WTC11 (cell line): ENCODE measurements at regions not wholly inside any gene's neighbourhood (a gene's known extent, or its start where the extent isn't known, plus 50 kb on each side); places are given as distances from the start of the nearest gene placed in this dataset.

Experiments used
- CREB1 ChIP-seq: sonication (generic); formaldehyde crosslinking; IDR thresholded peaks from 2 replicates; pipeline ENCODE4 v1.8.0; 2023; ENCODE audit warnings: mild to moderate bottlenecking, missing genetic modification reagents
- ETV6 ChIP-seq: sonication (generic); formaldehyde crosslinking; IDR thresholded peaks from 2 replicates; pipeline ENCODE4 v1.8.1; 2022; ENCODE audit warnings: mild to moderate bottlenecking, missing genetic modification reagents
- JUN ChIP-seq: sonication (generic); formaldehyde crosslinking; IDR thresholded peaks from 2 replicates; pipeline ENCODE4 v1.8.0; 2023; ENCODE audit warnings: mild to moderate bottlenecking, missing genetic modification reagents
- NR2C2 ChIP-seq: sonication (generic); formaldehyde crosslinking; IDR thresholded peaks from 2 replicates; pipeline ENCODE4 v1.8.0; 2022; ENCODE audit warnings: mild to moderate bottlenecking, missing genetic modification reagents
- SP1 ChIP-seq: sonication (generic); formaldehyde crosslinking; conservative IDR thresholded peaks from 2 replicates; pipeline ENCODE4 v1.8.1; 2022; ENCODE audit warnings: missing genetic modification reagents
- TF ChIP-seq, protein P1 (sequence below): sonication (generic); formaldehyde crosslinking; IDR thresholded peaks from 2 replicates; pipeline ENCODE4 v1.8.1; 2023; ENCODE audit warnings: mild to moderate bottlenecking, missing genetic modification reagents, moderate library complexity
- TF ChIP-seq, protein P2 (sequence below): fragments of 200-600 bp; IDR thresholded peaks from 2 replicates; pipeline ENCODE4 v1.8.0; 2022; ENCODE audit warnings: antibody characterized with exemption
- TF ChIP-seq, protein P3 (sequence below): sonication (generic); formaldehyde crosslinking; conservative IDR thresholded peaks from 2 replicates; pipeline ENCODE4 v1.8.1; 2022; ENCODE audit warnings: mild to moderate bottlenecking, missing genetic modification reagents
- TF ChIP-seq, protein P4 (sequence below): fragments of 250-450 bp; sonication (Bioruptor Pico); IDR thresholded peaks from 2 replicates; pipeline ENCODE4 v1.9.0; 2021; ENCODE audit warnings: mild to moderate bottlenecking, borderline replicate concordance
- TF ChIP-seq, protein P5 (sequence below): sonication (generic); formaldehyde crosslinking; IDR thresholded peaks from 2 replicates; pipeline ENCODE4 v1.8.1; 2023; ENCODE audit warnings: mild to moderate bottlenecking, moderate library complexity, missing genetic modification reagents
- TF ChIP-seq, protein P6 (sequence below): sonication (generic); formaldehyde crosslinking; IDR thresholded peaks from 2 replicates; pipeline ENCODE4 v1.8.1; 2022; ENCODE audit warnings: low read depth, mild to moderate bottlenecking, moderate library complexity, missing genetic modification reagents, borderline replicate concordance
- TF ChIP-seq, protein P7 (sequence below): sonication (generic); formaldehyde crosslinking; IDR thresholded peaks from 2 replicates; pipeline ENCODE4 v1.8.0; 2022; ENCODE audit warnings: mild to moderate bottlenecking, missing genetic modification reagents

DNA sequence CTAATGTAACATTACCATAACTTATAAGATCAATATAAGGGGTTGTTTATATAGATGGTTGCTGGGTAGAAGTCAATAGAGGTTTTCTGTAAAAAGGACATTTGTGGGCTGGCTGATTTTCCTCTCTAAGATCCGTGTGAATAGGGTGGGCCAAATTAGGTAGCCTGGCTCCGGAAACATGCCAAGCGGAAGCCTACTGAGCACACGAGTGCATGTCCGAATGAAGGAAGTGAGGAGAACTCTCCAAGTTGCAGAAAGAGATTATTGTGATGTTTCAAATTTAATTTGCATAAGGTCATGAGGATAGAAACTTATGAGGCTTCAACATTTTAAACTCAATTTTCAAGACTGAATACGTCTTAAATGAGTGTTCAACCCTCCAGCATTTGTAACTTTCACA lies 356.7 kb downstream of the SNAPC1 start:
- TF ChIP-seq, protein P1, sequence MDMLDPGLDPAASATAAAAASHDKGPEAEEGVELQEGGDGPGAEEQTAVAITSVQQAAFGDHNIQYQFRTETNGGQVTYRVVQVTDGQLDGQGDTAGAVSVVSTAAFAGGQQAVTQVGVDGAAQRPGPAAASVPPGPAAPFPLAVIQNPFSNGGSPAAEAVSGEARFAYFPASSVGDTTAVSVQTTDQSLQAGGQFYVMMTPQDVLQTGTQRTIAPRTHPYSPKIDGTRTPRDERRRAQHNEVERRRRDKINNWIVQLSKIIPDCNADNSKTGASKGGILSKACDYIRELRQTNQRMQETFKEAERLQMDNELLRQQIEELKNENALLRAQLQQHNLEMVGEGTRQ: no peak
- no peak for TF ChIP-seq NR2C2 (CRISPR knock-in tag)
- TF ChIP-seq, protein P2, sequence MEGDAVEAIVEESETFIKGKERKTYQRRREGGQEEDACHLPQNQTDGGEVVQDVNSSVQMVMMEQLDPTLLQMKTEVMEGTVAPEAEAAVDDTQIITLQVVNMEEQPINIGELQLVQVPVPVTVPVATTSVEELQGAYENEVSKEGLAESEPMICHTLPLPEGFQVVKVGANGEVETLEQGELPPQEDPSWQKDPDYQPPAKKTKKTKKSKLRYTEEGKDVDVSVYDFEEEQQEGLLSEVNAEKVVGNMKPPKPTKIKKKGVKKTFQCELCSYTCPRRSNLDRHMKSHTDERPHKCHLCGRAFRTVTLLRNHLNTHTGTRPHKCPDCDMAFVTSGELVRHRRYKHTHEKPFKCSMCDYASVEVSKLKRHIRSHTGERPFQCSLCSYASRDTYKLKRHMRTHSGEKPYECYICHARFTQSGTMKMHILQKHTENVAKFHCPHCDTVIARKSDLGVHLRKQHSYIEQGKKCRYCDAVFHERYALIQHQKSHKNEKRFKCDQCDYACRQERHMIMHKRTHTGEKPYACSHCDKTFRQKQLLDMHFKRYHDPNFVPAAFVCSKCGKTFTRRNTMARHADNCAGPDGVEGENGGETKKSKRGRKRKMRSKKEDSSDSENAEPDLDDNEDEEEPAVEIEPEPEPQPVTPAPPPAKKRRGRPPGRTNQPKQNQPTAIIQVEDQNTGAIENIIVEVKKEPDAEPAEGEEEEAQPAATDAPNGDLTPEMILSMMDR: no peak
- TF ChIP-seq, protein P3, sequence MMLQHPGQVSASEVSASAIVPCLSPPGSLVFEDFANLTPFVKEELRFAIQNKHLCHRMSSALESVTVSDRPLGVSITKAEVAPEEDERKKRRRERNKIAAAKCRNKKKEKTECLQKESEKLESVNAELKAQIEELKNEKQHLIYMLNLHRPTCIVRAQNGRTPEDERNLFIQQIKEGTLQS (CRISPR knock-in tag): no peak
- TF ChIP-seq SP1 (CRISPR knock-in tag): no peak
- TF ChIP-seq, protein P4, sequence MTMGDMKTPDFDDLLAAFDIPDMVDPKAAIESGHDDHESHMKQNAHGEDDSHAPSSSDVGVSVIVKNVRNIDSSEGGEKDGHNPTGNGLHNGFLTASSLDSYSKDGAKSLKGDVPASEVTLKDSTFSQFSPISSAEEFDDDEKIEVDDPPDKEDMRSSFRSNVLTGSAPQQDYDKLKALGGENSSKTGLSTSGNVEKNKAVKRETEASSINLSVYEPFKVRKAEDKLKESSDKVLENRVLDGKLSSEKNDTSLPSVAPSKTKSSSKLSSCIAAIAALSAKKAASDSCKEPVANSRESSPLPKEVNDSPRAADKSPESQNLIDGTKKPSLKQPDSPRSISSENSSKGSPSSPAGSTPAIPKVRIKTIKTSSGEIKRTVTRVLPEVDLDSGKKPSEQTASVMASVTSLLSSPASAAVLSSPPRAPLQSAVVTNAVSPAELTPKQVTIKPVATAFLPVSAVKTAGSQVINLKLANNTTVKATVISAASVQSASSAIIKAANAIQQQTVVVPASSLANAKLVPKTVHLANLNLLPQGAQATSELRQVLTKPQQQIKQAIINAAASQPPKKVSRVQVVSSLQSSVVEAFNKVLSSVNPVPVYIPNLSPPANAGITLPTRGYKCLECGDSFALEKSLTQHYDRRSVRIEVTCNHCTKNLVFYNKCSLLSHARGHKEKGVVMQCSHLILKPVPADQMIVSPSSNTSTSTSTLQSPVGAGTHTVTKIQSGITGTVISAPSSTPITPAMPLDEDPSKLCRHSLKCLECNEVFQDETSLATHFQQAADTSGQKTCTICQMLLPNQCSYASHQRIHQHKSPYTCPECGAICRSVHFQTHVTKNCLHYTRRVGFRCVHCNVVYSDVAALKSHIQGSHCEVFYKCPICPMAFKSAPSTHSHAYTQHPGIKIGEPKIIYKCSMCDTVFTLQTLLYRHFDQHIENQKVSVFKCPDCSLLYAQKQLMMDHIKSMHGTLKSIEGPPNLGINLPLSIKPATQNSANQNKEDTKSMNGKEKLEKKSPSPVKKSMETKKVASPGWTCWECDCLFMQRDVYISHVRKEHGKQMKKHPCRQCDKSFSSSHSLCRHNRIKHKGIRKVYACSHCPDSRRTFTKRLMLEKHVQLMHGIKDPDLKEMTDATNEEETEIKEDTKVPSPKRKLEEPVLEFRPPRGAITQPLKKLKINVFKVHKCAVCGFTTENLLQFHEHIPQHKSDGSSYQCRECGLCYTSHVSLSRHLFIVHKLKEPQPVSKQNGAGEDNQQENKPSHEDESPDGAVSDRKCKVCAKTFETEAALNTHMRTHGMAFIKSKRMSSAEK (CRISPR knock-in tag): no peak
- TF ChIP-seq JUN (CRISPR knock-in tag): no peak
- TF ChIP-seq, protein P5, sequence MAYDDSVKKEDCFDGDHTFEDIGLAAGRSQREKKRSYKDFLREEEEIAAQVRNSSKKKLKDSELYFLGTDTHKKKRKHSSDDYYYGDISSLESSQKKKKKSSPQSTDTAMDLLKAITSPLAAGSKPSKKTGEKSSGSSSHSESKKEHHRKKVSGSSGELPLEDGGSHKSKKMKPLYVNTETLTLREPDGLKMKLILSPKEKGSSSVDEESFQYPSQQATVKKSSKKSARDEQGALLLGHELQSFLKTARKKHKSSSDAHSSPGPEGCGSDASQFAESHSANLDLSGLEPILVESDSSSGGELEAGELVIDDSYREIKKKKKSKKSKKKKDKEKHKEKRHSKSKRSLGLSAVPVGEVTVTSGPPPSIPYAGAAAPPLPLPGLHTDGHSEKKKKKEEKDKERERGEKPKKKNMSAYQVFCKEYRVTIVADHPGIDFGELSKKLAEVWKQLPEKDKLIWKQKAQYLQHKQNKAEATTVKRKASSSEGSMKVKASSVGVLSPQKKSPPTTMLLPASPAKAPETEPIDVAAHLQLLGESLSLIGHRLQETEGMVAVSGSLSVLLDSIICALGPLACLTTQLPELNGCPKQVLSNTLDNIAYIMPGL (CRISPR knock-in tag): no peak
- TF ChIP-seq, protein P6, sequence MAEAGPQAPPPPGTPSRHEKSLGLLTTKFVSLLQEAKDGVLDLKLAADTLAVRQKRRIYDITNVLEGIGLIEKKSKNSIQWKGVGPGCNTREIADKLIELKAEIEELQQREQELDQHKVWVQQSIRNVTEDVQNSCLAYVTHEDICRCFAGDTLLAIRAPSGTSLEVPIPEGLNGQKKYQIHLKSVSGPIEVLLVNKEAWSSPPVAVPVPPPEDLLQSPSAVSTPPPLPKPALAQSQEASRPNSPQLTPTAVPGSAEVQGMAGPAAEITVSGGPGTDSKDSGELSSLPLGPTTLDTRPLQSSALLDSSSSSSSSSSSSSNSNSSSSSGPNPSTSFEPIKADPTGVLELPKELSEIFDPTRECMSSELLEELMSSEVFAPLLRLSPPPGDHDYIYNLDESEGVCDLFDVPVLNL (CRISPR knock-in tag): no peak
- TF ChIP-seq CREB1 (CRISPR knock-in tag): no peak
- no peak for TF ChIP-seq ETV6
- TF ChIP-seq, protein P7, sequence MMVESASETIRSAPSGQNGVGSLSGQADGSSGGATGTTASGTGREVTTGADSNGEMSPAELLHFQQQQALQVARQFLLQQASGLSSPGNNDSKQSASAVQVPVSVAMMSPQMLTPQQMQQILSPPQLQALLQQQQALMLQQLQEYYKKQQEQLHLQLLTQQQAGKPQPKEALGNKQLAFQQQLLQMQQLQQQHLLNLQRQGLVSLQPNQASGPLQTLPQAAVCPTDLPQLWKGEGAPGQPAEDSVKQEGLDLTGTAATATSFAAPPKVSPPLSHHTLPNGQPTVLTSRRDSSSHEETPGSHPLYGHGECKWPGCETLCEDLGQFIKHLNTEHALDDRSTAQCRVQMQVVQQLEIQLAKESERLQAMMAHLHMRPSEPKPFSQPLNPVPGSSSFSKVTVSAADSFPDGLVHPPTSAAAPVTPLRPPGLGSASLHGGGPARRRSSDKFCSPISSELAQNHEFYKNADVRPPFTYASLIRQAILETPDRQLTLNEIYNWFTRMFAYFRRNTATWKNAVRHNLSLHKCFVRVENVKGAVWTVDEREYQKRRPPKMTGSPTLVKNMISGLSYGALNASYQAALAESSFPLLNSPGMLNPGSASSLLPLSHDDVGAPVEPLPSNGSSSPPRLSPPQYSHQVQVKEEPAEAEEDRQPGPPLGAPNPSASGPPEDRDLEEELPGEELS (CRISPR knock-in tag): no peak
